NT2/D1 (cell line): ENCODE measurements at regions not wholly inside any gene's neighbourhood (a gene's known extent, or its start where the extent isn't known, plus 50 kb on each side); places are given as distances from the start of the nearest gene placed in this dataset.

Experiments
- YY1 ChIP-seq: IDR thresholded peaks from 2 replicates; pipeline ENCODE4 v1.6.1; 2011; ENCODE audit not compliant: insufficient read length, insufficient read depth
- ZNF274 ChIP-seq: IDR thresholded peaks from 2 replicates; pipeline ENCODE4 v1.6.1; 2011; ENCODE audit warnings: mild to moderate bottlenecking, low read depth, low read length

DNA sequence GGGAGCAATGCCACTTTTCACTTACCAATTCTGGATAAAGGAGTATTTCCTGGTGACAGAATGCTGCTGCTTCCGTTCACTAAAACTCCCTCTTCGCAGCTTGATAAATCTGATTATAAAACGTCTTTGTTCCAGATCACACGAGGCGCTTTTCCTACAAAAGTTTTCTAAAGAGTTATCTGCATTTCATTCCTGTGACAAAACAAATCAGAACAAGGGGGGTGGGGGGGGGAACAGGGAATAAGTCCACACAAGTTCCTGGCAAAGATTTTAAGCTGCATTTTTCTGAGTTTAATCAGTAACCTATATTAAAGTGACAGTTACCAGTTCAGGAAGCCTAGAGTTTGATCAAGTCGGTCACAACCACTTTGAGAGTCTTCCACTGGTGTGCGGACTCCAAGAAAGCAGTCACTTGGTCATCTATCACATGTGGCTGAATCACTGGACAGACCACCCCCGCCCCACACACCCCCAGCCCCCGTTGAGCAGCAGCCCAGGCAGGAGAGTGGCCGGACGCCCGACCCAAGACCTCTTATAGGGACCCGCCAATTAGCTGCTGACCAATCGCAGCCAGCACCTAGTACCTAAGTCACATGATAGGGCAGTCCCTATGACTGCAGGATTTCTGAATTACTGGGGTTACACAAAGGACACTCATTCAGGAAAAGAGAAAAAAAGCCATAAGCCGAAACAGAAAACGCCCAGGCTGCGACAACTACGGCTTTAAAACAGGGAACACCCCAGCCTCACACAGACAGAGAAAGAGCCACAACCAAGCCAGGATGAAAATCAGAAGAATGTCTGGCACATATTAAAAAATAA is 569.3 kb upstream of the DIPK2B start:
- no peak for TF ChIP-seq YY1
- no peak for TF ChIP-seq ZNF274
